Esophagus (tissue), 2 donors: ENCODE measurements at regions not wholly inside any gene's neighbourhood (a gene's known extent, or its start where the extent isn't known, plus 50 kb on each side); places are given as distances from the start of the nearest gene placed in this dataset.

Source experiments
- H3K27ac ChIP-seq, 2 donors: one replicate each; pipeline ENCODE4 v1.5.1; 2013; ENCODE audit warnings: low read depth in 2 of 2, mild to moderate bottlenecking in 2 of 2, inconsistent platforms in 1 of 2, low read length in 1 of 2, moderate library complexity in 1 of 2
- H3K27me3 ChIP-seq, 2 donors: one replicate each; pipeline ENCODE4 v1.6.1; 2013; ENCODE audit warnings: low read length in 2 of 2, control low read depth in 1 of 2, mild to moderate bottlenecking in 1 of 2; ENCODE audit not compliant: insufficient read depth in 2 of 2, control insufficient read depth in 1 of 2
- H3K36me3 ChIP-seq, 2 donors: one replicate each; pipeline ENCODE4 v1.6.1; 2013; ENCODE audit warnings: low read length in 1 of 2; ENCODE audit not compliant: control insufficient read depth in 2 of 2, insufficient read depth in 2 of 2
- H3K4me1 ChIP-seq, 2 donors: one replicate each; pipeline ENCODE4 v1.6.1; 2013; ENCODE audit warnings: low read length in 1 of 2; ENCODE audit not compliant: control insufficient read depth in 2 of 2, insufficient read depth in 2 of 2
- H3K4me3 ChIP-seq, 2 donors: one replicate each; pipeline ENCODE4 v1.5.1; 2013; ENCODE audit warnings: low read length in 2 of 2, mild to moderate bottlenecking in 2 of 2, low read depth in 1 of 2, moderate library complexity in 1 of 2
- H3K9me3 ChIP-seq, 2 donors: one replicate each; pipeline ENCODE4 v1.6.1; 2013; ENCODE audit warnings: mild to moderate bottlenecking in 2 of 2, low read depth in 1 of 2, low read length in 1 of 2, moderate library complexity in 1 of 2; ENCODE audit not compliant: control insufficient read depth in 2 of 2, insufficient read depth in 1 of 2
- WGBS, 2 donors: extraction: QIAGEN DNeasy Blood & Tissue Kit; methylation state at CpG; one replicate each; pipeline ENCODE4 v1.1.7; 2013; 5-methylcytosine and 5-hydroxymethylcytosine counted together
- donor health status: healthy with polysubstance abuse.
- donor health status: Bipolar disorder and iron deficiency.

DNA sequence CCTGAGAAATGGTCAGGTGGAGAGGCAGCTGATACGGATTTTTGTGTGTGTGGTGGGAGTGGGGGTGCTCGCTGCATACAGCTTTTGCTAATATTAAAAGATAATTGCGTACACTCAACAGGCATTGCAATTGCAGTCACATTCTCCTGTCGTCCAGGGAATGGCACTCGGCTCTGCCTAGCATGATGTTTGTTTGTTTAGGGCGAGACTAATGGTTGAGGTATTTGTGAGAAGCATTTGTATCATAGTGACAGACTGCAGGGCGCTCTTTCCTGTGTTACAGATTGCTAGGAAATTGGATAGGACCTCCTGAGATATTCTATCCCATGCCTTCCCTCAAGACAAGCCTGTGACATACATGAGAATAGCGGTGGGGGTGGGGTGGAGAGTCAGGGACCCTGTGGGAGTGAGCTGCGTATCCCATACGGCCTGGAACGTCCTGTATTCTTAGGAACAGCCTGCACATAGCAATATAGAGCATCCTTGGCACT lies 207.4 kb downstream of the SOX4 start:
- H3K4me3 ChIP-seq = no peak overlapping the region
- WGBS, 2 donors = 78 to 86% methylated on average over 11 of the region's 11 CpGs
- no peaks in the 10 kb centered on the region for H3K27me3 ChIP-seq
- no peaks in the 10 kb centered on the region for H3K9me3 ChIP-seq
- no peaks in the 10 kb centered on the region for H3K36me3 ChIP-seq
- H3K27ac ChIP-seq = no peak overlapping the region
- H3K4me1 ChIP-seq = no peaks in the 10 kb centered on the region

DNA sequence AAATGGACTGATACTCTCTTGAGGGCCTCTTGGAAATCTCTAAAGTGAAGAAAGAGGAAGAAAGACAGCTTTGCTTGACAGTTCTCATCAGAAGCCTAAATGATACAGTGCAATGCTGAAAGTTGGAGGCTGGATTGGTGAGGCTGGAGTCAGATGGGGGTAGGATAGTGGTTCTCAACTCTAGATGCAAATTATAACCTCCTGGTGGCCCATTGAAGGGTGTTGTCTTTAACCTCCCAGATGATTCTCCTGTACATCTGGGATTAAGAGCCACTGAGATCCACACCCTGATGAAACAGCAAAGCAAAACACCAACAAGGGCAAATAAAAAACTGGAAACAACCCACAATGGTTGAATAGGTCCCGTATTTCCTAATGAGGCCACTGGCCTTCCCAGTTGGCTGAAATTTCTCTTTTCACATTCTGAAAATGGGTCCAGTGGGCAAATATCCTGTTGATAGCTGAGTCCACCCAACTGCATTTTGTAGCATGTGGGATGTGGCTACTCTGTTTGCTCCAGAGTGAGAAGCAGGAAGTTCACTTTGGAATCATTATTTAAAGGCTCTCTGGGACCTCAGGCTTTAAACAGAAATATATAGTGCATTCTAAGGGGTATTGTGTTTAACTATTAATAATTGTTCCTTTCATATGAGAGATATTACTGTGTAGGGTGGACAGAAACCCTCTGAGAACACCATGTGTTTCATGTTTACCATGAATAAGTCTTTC lies 208.1 kb downstream of the SOX4 start:
- no peaks in the 10 kb centered on the region for H3K27me3 ChIP-seq
- H3K27ac ChIP-seq = no peak overlapping the region
- 54 to 66% methylated on average over 1 of the region's 1 CpG for WGBS, 2 donors
- no peak overlapping the region for H3K4me3 ChIP-seq
- no peaks in the 10 kb centered on the region for H3K9me3 ChIP-seq
- no peaks in the 10 kb centered on the region for H3K36me3 ChIP-seq
- no peaks in the 10 kb centered on the region for H3K4me1 ChIP-seq

DNA sequence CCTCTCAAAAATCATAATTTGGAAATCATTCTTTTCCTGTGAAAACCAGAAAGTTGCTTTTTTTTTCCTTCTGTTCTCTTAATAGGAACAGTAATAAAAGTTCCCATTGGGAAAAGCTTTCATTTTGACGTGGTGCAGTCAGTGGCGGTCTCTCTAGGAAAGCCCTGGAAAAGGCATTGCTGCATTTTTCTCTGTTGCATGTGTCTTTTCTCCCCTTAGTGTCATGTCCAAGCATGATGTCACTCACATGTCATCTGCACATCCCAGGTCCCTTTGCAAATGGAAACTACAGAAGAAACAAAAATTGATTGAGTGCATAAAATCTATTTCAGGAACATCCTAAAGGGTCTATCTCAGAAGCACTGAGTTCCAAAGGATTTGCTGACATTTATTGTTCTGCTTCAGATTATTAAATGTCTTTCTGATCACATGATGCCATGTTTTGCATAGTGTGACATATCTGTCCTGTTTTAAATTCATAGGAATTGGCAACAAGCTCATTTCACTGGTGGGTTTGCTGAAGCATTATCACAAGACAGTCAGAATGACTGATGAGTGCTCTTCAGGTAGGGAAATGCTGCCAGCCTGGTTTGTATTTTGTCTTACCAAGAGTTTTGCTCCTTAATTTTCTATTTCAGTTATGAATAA lies 208.7 kb downstream of the SOX4 start:
- Histone ChIP-seq H3K27ac (no peak overlapping the region), H3K4me3 (no peak overlapping the region), H3K4me1 (no peaks in the 10 kb centered on the region), H3K27me3 (no peaks in the 10 kb centered on the region), H3K36me3 (no peaks in the 10 kb centered on the region), H3K9me3 (no peaks in the 10 kb centered on the region)
- WGBS, 2 donors = 74 to 76% methylated on average over 2 of the region's 2 CpGs

DNA sequence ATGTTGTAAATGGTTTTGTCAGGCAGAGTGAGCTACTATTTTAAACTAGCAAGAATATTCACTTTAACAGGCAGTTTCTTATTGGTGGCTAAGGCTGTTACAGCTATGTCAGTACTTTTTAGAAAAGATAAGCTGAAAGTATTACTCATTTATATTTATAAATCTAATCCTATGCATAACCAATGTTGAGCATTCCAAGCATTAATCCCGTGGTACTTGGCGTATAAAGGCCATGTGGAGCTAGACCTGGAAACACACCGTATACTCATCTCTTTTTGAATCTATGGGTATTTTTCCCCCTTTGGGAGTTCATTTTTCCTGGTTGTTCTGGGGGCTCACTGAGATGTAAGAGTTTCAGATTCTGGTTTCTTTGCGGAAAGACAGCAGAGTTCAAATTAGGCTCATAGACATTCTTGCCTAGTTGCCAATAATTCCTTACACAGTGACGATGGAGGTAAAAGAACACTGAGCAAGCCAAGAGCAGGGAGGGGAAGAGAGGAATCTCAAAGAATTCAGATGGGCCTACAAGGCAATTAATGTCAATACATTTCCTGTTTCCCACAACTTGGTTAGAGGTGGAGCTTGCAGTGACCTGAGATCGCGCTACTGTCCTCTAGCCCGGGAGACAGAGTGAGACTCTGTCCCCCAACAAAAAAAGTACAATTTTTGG lies 211.5 kb downstream of the SOX4 start:
- 81 to 84% methylated on average over 8 of the region's 8 CpGs for WGBS, 2 donors
- H3K4me3 ChIP-seq = no peak overlapping the region
- no peaks in the 10 kb centered on the region for H3K36me3 ChIP-seq
- no peak overlapping the region for H3K27ac ChIP-seq
- H3K4me1 ChIP-seq = peaks cover 0 to 3% of the 10 kb centered on the region in 2 donors
- no peaks in the 10 kb centered on the region for H3K27me3 ChIP-seq
- no peaks in the 10 kb centered on the region for H3K9me3 ChIP-seq

DNA sequence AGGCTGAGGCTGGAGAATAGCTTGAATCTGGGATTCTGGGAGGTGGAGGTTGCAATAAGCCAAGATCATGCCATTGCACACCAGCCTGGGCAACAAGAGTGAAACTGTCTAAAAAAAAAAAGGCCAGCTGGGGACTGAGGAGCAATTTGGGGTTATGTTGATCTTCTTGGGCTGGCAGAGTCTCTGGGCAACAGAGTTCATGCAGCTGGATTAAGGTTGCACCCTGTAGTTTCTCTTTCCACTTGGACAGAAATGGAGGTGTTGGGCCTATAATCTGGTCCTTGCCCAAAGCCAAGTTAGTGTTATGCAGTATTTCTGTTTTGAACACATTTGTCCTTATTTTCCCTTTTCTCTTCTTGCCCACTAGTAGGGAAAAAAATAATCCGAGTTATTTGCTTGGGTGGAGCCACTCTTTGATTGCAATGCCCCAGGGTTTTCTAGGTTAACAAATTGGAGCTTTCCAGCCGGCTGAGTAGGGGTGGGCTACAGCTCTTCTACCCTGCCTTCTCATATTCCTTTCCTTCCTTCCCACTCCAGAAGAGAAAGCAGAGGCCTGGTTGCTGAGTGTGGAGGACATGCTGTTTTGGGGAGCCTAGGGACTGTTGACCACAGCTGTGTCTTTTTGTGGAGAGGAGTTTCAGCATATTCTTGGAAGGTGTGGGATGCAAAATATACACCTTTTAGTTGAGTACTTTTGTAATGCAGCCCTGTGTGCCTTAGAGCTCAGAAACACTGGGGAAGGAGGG lies 213.9 kb downstream of the SOX4 start:
- Histone ChIP-seq H3K4me1 (peaks cover 0 to 3% of the 10 kb centered on the region in 2 donors), H3K27ac (no peak overlapping the region), H3K9me3 (no peaks in the 10 kb centered on the region), H3K4me3 (no peak overlapping the region), H3K27me3 (no peaks in the 10 kb centered on the region), H3K36me3 (no peaks in the 10 kb centered on the region)
- WGBS, 2 donors = 35 to 53% methylated on average over 2 of the region's 2 CpGs

DNA sequence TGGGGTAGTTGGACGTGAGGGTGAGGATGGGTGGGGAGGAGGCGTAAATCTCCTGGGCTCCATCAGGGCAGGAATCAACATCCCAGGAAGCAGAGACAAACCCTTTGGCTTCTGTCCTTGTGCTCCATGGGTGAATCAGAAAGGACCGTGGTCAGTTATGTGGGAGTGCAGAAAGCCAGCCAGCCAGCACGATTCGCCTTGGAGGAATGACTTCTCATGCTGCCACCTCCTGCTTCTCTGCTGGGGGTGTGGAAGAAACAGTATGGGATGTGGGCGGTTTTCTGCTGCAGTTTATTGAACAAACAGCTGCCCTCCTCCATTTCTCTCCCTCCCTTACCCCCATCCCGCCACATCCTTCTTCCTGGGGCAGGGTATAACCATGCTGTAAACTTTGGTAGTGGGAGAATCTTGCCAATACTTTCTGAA lies 214.5 kb downstream of the SOX4 start:
- H3K9me3 ChIP-seq = no peaks in the 10 kb centered on the region
- peaks cover 0 to 3% of the 10 kb centered on the region in 2 donors for H3K4me1 ChIP-seq
- peak overlapping the region; percentile 36 to 50 for H3K27ac ChIP-seq
- 29 to 44% methylated on average over 7 of the region's 7 CpGs for WGBS, 2 donors
- H3K36me3 ChIP-seq = no peaks in the 10 kb centered on the region
- H3K27me3 ChIP-seq = no peaks in the 10 kb centered on the region
- no peak overlapping the region for H3K4me3 ChIP-seq

DNA sequence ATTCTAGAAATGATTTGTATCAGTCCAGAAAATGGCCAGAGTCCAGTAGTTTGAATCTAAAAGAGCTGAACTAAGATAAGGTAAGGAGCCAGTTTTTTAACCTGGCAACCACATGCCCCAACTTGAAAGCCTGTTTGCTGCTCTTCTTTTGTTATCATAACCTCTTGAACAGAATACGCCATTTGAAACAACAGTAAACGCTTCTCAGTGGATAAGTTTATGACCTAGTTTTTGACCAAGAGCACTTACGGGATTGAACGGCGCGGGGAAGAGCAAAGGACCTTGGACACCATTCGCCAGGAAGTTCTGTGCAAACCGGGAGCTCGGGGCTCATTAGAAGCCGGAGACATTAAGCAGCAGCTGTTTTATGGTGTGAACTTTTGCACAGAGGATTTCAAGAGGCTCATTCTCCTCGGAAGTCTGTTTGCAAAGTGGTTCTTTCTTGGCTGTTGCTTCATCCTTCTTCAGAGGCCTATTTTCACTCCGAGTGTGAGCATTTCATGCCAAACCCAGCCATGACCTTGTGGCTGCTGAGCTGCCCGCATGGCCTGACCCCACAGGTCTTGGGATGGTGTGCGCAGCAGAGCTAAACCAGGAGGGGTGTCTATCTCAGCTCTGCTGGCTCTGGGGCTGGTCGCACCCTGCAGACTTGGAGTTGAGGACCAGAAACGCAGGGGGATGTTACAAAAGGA lies 215.1 kb downstream of the SOX4 start:
- H3K9me3 ChIP-seq = no peaks in the 10 kb centered on the region
- H3K27ac ChIP-seq = peak overlapping the region; percentile 17 to 24
- no peaks in the 10 kb centered on the region for H3K27me3 ChIP-seq
- 39 to 47% methylated on average over 16 of the region's 16 CpGs for WGBS, 2 donors
- no peak overlapping the region for H3K4me3 ChIP-seq
- H3K4me1 ChIP-seq = peaks cover 0 to 3% of the 10 kb centered on the region in 2 donors
- H3K36me3 ChIP-seq = no peaks in the 10 kb centered on the region

DNA sequence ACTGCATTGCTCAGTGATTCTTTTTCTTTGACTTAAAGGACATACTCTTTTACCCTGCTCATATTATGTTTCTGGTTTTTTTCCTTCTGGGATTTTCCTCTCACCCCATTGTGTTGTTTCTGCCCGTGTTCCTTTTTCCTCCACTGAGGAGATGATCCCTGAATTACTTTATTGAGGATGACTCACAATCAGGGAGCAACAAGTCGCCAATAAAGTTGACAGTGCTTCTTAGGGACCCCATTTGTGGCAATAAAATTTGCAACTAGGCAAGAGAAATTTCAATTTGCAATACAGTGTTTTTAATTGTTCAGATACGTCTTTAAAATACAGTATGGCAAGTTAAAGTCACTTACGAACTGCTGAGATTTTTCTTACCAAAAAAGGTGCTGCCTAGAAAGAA lies 217.9 kb downstream of the SOX4 start:
- no peak overlapping the region for H3K27ac ChIP-seq
- 72 to 78% methylated on average over 4 of the region's 4 CpGs for WGBS, 2 donors
- H3K4me1 ChIP-seq = peaks cover 0 to 3% of the 10 kb centered on the region in 2 donors
- no peak overlapping the region for H3K4me3 ChIP-seq
- no peaks in the 10 kb centered on the region for H3K27me3 ChIP-seq
- H3K9me3 ChIP-seq = no peaks in the 10 kb centered on the region
- no peaks in the 10 kb centered on the region for H3K36me3 ChIP-seq

DNA sequence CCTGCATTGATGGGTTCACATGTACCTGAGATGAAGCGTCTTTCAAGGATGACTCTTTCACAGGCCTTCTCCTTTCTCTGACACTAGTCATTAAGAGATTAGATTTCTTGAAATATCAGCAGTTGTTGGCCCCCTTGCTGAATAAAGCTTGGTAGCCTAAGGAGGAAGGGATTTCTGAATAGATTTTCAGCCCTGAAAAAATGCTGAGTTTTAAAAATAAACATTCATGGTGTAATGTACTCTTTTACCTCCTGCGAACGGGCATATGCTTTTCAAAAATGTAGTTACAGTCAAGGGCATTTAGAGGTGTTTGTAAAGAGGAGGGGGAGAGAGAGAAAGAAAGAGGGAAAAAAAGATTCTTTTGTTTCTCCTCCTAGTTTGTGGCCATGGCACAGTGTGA lies 222.7 kb downstream of the SOX4 start:
- WGBS, 2 donors = 83 to 86% methylated on average over 3 of the region's 3 CpGs
- H3K4me3 ChIP-seq = no peak overlapping the region
- H3K4me1 ChIP-seq = no peaks in the 10 kb centered on the region
- no peaks in the 10 kb centered on the region for H3K27me3 ChIP-seq
- H3K36me3 ChIP-seq = no peaks in the 10 kb centered on the region
- no peak overlapping the region for H3K27ac ChIP-seq
- H3K9me3 ChIP-seq = no peaks in the 10 kb centered on the region
